ENCODE measurements at regions not wholly inside any gene's neighbourhood (a gene's known extent, or its start where the extent isn't known, plus 50 kb on each side); places are given as distances from the start of the nearest gene placed in this dataset.

- TF ChIP-seq CTCF (IDR thresholded peaks at IDR 0.05; ENCODE audit: low read depth, low read length, poor library complexity, severe bottlenecking) (no peak), EZH2phosphoT487 (IDR thresholded peaks at IDR 0.05; ENCODE audit: borderline replicate concordance, low read length) (no peak)
Observed at GRCh38 chr4:14581741-14582140, 420.5 kb upstream of the CPEB2 start.

All from DOHH2 (cell line).